Cardiac muscle cell (in vitro differentiated cells and primary cell): ENCODE measurements at regions not wholly inside any gene's neighbourhood (a gene's known extent, or its start where the extent isn't known, plus 50 kb on each side); places are given as distances from the start of the nearest gene placed in this dataset.
"Not testable (repeated sequence)": the region's sequence is repeated elsewhere in the genome, so short reads cannot be mapped to it uniquely, and the experiment has no call there.

Experiments used
- DNase-seq, 2 donors: peaks; one replicate each; pipeline versions ENCODE4 v3.0.0 to v3.0.0-alpha.2; 2010 to 2017; ENCODE audit warnings: low read depth in 1 of 2, low spot score in 1 of 2
- H3K27ac ChIP-seq: fragments of 200-600 bp; sonication (generic); 2 replicates; pipeline ENCODE4 v1.5.1; 2016
- H3K27me3 ChIP-seq: fragments of 200-600 bp; sonication (generic); 2 replicates; pipeline ENCODE4 v1.6.0; 2016; ENCODE audit warnings: control low read depth
- H3K36me3 ChIP-seq: fragments of 200-600 bp; sonication (generic); 2 replicates; pipeline ENCODE4 v1.5.1; 2016; ENCODE audit warnings: control low read depth
- H3K4me1 ChIP-seq: fragments of 200-600 bp; sonication (generic); 2 replicates; pipeline ENCODE4 v1.8.1; 2017; ENCODE audit warnings: low read depth, mild to moderate bottlenecking, mixed run types
- H3K4me3 ChIP-seq: fragments of 200-600 bp; sonication (generic); 2 replicates; pipeline ENCODE4 v1.5.1; 2016; ENCODE audit warnings: mild to moderate bottlenecking
- H3K9me3 ChIP-seq: fragments of 200-600 bp; sonication (generic); 2 replicates; pipeline ENCODE4 v1.5.1; 2017; ENCODE audit warnings: low read depth, mild to moderate bottlenecking, control low read depth
- TF ChIP-seq, protein P1 (sequence below): IDR thresholded peaks from 2 replicates; pipeline ENCODE4 v1.5.1; 2012; ENCODE audit warnings: low read depth, mild to moderate bottlenecking, low read length

GRCh38 chr2:95677346-95677745 is 85.5 kb downstream of the TRIM43 start:
- H3K27ac ChIP-seq, result no peak overlapping the region
- no peaks in the 10 kb centered on the region for H3K4me1 ChIP-seq
- no peak for DNase-seq
- H3K36me3 ChIP-seq, result no peaks in the 10 kb centered on the region
- H3K27me3 ChIP-seq, result peaks cover 2% of the 10 kb centered on the region
- H3K9me3 ChIP-seq, result no peaks in the 10 kb centered on the region
- TF ChIP-seq, protein P1, sequence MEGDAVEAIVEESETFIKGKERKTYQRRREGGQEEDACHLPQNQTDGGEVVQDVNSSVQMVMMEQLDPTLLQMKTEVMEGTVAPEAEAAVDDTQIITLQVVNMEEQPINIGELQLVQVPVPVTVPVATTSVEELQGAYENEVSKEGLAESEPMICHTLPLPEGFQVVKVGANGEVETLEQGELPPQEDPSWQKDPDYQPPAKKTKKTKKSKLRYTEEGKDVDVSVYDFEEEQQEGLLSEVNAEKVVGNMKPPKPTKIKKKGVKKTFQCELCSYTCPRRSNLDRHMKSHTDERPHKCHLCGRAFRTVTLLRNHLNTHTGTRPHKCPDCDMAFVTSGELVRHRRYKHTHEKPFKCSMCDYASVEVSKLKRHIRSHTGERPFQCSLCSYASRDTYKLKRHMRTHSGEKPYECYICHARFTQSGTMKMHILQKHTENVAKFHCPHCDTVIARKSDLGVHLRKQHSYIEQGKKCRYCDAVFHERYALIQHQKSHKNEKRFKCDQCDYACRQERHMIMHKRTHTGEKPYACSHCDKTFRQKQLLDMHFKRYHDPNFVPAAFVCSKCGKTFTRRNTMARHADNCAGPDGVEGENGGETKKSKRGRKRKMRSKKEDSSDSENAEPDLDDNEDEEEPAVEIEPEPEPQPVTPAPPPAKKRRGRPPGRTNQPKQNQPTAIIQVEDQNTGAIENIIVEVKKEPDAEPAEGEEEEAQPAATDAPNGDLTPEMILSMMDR, result no peak
- H3K4me3 ChIP-seq, result no peak overlapping the region

GRCh38 chr2:95677833-95678232 is 86.0 kb downstream of the TRIM43 start:
- H3K4me3 ChIP-seq, result not testable (repeated sequence)

GRCh38 chr2:95681158-95681557 is 89.4 kb downstream of the TRIM43 start:
- H3K27me3 ChIP-seq, H3K9me3 ChIP-seq, H3K4me3 ChIP-seq, H3K36me3 ChIP-seq, H3K27ac ChIP-seq, H3K4me1 ChIP-seq: not testable (repeated sequence)
- DNase-seq, result peak in 1 of 2 donors; percentile 21

More at GRCh38 chr2:95677833-95678232, 86.0 kb downstream of the TRIM43 start:
- not testable (repeated sequence) for H3K4me1 ChIP-seq, H3K9me3 ChIP-seq, DNase-seq, H3K36me3 ChIP-seq, H3K27me3 ChIP-seq, H3K27ac ChIP-seq

GRCh38 chr2:95681589-95682081 is 89.8 kb downstream of the TRIM43 start:
- peak in 1 of 2 donors; percentile 78 for DNase-seq
- H3K36me3 ChIP-seq, H3K27ac ChIP-seq, H3K9me3 ChIP-seq, H3K4me1 ChIP-seq, H3K4me3 ChIP-seq, H3K27me3 ChIP-seq: not testable (repeated sequence)

DNA sequence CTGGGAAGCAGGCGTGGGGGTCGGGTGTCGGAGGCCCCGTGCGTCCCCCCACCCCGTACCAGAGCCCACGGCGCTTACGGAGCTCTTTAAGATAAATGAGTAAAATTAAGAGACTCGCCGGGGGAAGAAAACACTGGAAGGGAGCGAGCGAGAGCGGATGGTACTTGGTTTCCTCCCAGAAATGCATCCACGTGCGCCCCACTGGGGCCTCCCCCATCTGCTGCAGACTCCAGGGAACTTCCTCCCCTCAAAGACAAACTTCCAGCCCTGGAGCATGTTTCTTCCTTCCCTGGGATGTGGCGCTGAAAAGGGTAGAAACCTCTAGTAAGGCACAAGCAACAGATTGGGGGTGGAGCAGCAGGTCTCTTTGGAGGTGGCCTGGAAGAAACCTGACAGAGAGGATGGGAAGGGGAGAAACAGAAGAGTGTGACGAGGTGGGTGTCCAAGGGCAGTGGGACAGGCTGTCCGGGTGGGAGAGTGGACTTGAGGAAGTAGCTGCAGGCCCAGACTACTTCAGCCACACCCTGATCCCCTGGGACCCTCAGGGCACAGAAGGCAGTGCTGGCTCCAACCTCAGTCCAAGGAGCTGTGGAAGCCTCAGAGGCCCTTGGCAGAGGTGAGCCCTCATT is 91.2 kb downstream of the TRIM43 start:
- not testable (repeated sequence) for H3K9me3 ChIP-seq, H3K27ac ChIP-seq, H3K27me3 ChIP-seq, DNase-seq, H3K36me3 ChIP-seq, H3K4me1 ChIP-seq
- H3K4me3 ChIP-seq, result peak overlapping the region; percentile 31

- no peaks in the 10 kb centered on the region for H3K27me3 ChIP-seq
- H3K4me3 ChIP-seq, result no peak overlapping the region
- no peaks in the 10 kb centered on the region for H3K4me1 ChIP-seq
- no peak for DNase-seq
- TF ChIP-seq, protein P1, result no peak
- H3K27ac ChIP-seq, result no peak overlapping the region
- H3K9me3 ChIP-seq, result no peaks in the 10 kb centered on the region
- H3K36me3 ChIP-seq, result no peaks in the 10 kb centered on the region
Measured at GRCh38 chr2:95685513-95685912, 93.7 kb downstream of the TRIM43 start.

DNA sequence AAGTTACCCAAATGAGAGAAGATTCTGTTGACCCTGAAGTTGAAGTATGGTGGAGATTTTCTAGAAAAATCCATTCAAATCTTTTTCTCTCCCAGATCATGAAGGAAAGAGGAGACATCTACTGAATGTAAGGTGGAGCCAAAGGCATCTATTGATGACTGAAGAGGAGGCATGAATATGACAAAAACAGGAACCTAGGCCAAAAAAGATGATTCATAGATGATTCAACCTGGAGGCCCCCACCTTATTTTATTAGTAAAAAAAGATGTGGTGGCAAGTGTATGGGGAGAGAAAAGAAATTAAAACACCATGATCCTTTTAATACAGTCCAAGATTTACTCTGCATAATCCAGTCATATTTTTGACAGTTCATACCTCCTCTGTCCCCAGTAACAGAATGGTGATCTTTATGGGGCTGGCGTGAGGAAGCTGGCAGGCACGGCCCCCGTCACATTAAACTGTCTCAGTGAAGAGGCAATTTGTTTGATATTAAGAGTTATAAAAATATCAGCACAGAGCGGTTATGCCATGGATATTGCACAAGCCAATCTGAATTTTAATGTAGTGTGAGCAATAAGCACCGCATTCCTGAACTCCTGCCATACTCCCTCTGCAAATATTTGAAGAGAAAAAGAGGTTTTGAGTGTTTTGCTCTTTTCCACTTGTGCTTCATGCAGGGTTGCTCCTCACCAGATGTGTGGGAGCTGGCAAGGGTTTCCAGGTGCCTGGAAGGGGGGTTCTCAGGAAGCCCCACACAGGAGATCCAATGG is 94.4 kb downstream of the TRIM43 start:
- H3K4me3 ChIP-seq, H3K9me3 ChIP-seq, H3K36me3 ChIP-seq, H3K27ac ChIP-seq, H3K27me3 ChIP-seq, H3K4me1 ChIP-seq: not testable (repeated sequence)
- DNase-seq, result peak in 1 of 2 donors; percentile 77

GRCh38 chr2:95687852-95688251 is 96.1 kb downstream of the TRIM43 start:
- peak in 1 of 2 donors; percentile 52 for DNase-seq

GRCh38 chr2:95691210-95691609 is 99.4 kb downstream of the TRIM43 start:
- H3K4me1 ChIP-seq, H3K27ac ChIP-seq, DNase-seq, H3K9me3 ChIP-seq, H3K36me3 ChIP-seq, H3K4me3 ChIP-seq, H3K27me3 ChIP-seq: not testable (repeated sequence)

More at GRCh38 chr2:95687852-95688251, 96.1 kb downstream of the TRIM43 start:
- not testable (repeated sequence) for H3K9me3 ChIP-seq, H3K36me3 ChIP-seq, H3K27ac ChIP-seq, H3K27me3 ChIP-seq, H3K4me3 ChIP-seq, H3K4me1 ChIP-seq

GRCh38 chr2:95693071-95693846 is 101.5 kb downstream of the TRIM43 start:
- not testable (repeated sequence) for H3K27me3 ChIP-seq, H3K9me3 ChIP-seq, H3K4me3 ChIP-seq, H3K27ac ChIP-seq, H3K4me1 ChIP-seq, DNase-seq, H3K36me3 ChIP-seq
